PC-3 (cell line): ENCODE measurements at regions not wholly inside any gene's neighbourhood (a gene's known extent, or its start where the extent isn't known, plus 50 kb on each side); places are given as distances from the start of the nearest gene placed in this dataset.

ENCODE experiments used
- ATAC-seq: fragments of 200-7000 bp; cut with Tn5 transposase; 2 replicates; pipeline ENCODE4 v1.9.1; 2020; ENCODE audit warnings: mild to moderate bottlenecking, moderate library complexity
- BruUV-seq: library from RNA; stranded (reverse); fragments of 400-500 nt; replicated peaks from 2 replicates; lab custom pipeline; 2021; lab: Mats Ljungman, UMichigan
- CTCF ChIA-PET: fragments of 300-600 bp; sonication (Branson Sonifier 250); formaldehyde crosslinking; loops from one replicate; lab custom pipeline; 2022; ENCODE audit warnings: antibody characterized with exemption; lab: Charles Lee
- POLR2A ChIA-PET: fragments of 300-600 bp; sonication (Branson Sonifier 250); formaldehyde crosslinking; loops from one replicate; lab custom pipeline; 2022; ENCODE audit warnings: antibody characterized with exemption; ENCODE audit not compliant: unreplicated experiment; lab: Charles Lee
- DNase-seq: peaks from one replicate; pipeline ENCODE4 v3.0.0-alpha.2; 2015
- H2AFZ ChIP-seq: fragments of 300-600 bp; sonication (generic); 2 replicates; pipeline ENCODE4 v1.6.0; 2016; ENCODE audit warnings: antibody characterized with exemption, low read length
- H3F3A ChIP-seq: fragments of 300-600 bp; sonication (generic); one replicate; pipeline ENCODE4 v1.6.0; 2017; ENCODE audit warnings: antibody characterized with exemption, low read length, control low read depth, mild to moderate bottlenecking; ENCODE audit not compliant: unreplicated experiment
- H3K27ac ChIP-seq: fragments of 300-600 bp; sonication (generic); 2 replicates; pipeline ENCODE4 v1.5.1; 2016; ENCODE audit warnings: mild to moderate bottlenecking, low read length
- H3K27me3 ChIP-seq: fragments of 300-600 bp; sonication (generic); 2 replicates; pipeline ENCODE4 v1.6.1; 2016; ENCODE audit warnings: low read length, mixed read lengths
- H3K36me3 ChIP-seq: fragments of 300-600 bp; sonication (generic); 2 replicates; pipeline ENCODE4 v1.6.1; 2016; ENCODE audit warnings: low read depth, mixed run types, low read length, mixed read lengths
- H3K4me1 ChIP-seq: fragments of 300-600 bp; sonication (generic); 2 replicates; pipeline ENCODE4 v1.5.1; 2016; ENCODE audit warnings: low read length; ENCODE audit not compliant: insufficient read depth
- H3K4me2 ChIP-seq: fragments of 300-600 bp; sonication (generic); 2 replicates; pipeline ENCODE4 v1.6.0; 2016; ENCODE audit warnings: low read length
- H3K4me3 ChIP-seq: fragments of 300-600 bp; sonication (generic); 2 replicates; pipeline ENCODE4 v1.5.1; 2016; ENCODE audit warnings: mild to moderate bottlenecking, low read length, mixed read lengths
- H3K79me2 ChIP-seq: fragments of 300-600 bp; sonication (generic); 2 replicates; pipeline ENCODE4 v1.6.1; 2017; ENCODE audit warnings: low read length, mixed read lengths
- H3K9ac ChIP-seq: fragments of 300-600 bp; sonication (generic); 2 replicates; pipeline ENCODE4 v1.6.0; 2016; ENCODE audit warnings: mild to moderate bottlenecking, low read length
- H3K9me2 ChIP-seq: fragments of 300-600 bp; sonication (generic); replicated peaks from 2 replicates; pipeline ENCODE4 v1.6.1; 2016; ENCODE audit warnings: mixed run types, low read length, mixed read lengths
- H3K9me3 ChIP-seq: fragments of 300-600 bp; sonication (generic); 2 replicates; pipeline ENCODE4 v1.6.1; 2016; ENCODE audit warnings: low read length, mixed read lengths
- H4K20me1 ChIP-seq: fragments of 300-600 bp; sonication (generic); 2 replicates; pipeline ENCODE4 v1.6.1; 2016; ENCODE audit warnings: low read length, mixed read lengths
- CTCF ChIP-seq: fragments of 300-600 bp; sonication (generic); conservative IDR thresholded peaks from 2 replicates; pipeline ENCODE4 v1.5.1; 2017; ENCODE audit warnings: antibody characterized with exemption, low read depth, mild to moderate bottlenecking, low read length
- EZH2 ChIP-seq: fragments of 300-600 bp; sonication (generic); IDR thresholded peaks from one replicate; pipeline ENCODE4 v1.6.1; 2017; ENCODE audit warnings: antibody characterized with exemption, mild to moderate bottlenecking, low read length; ENCODE audit not compliant: unreplicated experiment
- EZH2phosphoT487 ChIP-seq: fragments of 300-600 bp; sonication (generic); IDR thresholded peaks from 2 replicates; pipeline ENCODE4 v1.6.1; 2018; ENCODE audit warnings: mild to moderate bottlenecking, antibody characterized with exemption, low read length, borderline replicate concordance
- intact Hi-C: fragments of 100-400 bp; cut with micrococcal nuclease; formaldehyde crosslinking; loops from 2 replicates; pipeline ENCODE4 v1.9.0; 2023

DNA sequence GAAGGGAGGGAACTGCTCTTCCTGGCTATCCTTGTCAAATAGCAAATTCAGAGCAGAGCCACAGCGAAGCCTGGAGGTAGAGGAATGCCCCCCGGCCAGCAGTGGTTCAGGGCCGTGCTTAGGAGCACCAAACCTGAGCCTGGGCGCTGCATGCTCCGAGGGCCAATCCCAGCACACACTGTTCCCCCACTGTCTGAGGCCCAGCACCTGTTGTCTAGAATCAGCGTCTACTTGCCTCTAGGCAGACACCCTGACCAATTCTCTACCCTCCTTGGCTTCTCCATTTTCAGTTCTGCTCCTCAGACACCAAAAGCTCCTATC is 177.6 kb upstream of the PKDCC start:
- no peak overlapping the region for H2AFZ ChIP-seq
- H3K4me2 ChIP-seq, result no peak overlapping the region
- no peaks in the 10 kb centered on the region for H3F3A ChIP-seq
- BruUV-seq, result no TSS peak
- ATAC-seq, result no peak; the same call in 1 of the 2 replicates
- H4K20me1 ChIP-seq, result no peaks in the 10 kb centered on the region
- no peaks in the 10 kb centered on the region for H3K36me3 ChIP-seq
- intact Hi-C loops, result no loop called here
- peaks cover 3% of the 10 kb centered on the region for H3K4me1 ChIP-seq
- H3K27me3 ChIP-seq, result no peaks in the 10 kb centered on the region
- no peak overlapping the region for H3K4me3 ChIP-seq
- no peak overlapping the region for H3K27ac ChIP-seq
- ChIA-PET POLR2A (no interaction called here), CTCF (interaction anchor here (0.5 to 1.3 kb wide), 5 partner anchors 16 to 351 kb away, joined by 3 to 12 read pairs (median 4); no protein-coding TSS in a partner anchor)
- no peak overlapping the region for H3K9ac ChIP-seq
- H3K9me2 ChIP-seq, result no peaks in the 10 kb centered on the region
- no peak for TF ChIP-seq EZH2phosphoT487
- no peak for TF ChIP-seq CTCF
- TF ChIP-seq EZH2, result no peak
- H3K79me2 ChIP-seq, result no peaks in the 10 kb centered on the region
- no peak for DNase-seq
- H3K9me3 ChIP-seq, result no peaks in the 10 kb centered on the region

DNA sequence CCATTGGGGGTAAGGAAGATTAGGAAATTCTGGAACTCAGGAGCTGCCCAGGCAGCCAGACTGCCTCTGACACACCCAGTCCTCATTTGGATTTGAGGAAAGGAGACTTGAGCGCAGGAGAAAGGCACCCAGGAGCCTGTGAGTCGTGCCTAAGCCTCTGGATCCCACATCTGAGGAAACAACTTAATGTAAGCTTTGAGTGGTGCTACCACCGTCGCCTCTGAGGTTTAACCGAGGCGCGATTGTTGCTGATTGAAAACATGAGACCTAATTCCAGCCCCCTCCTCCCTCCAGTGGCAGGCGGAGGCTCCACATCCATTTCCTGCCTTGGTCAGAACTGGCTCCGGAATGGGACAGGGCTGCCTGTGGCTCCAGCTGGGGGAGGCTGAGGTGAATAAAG is 176.7 kb upstream of the PKDCC start:
- no peaks in the 10 kb centered on the region for H3K27me3 ChIP-seq
- no peaks in the 10 kb centered on the region for H4K20me1 ChIP-seq
- H3K79me2 ChIP-seq, result no peaks in the 10 kb centered on the region
- ChIA-PET CTCF (no interaction called here), POLR2A (no interaction called here)
- intact Hi-C loops, result no loop called here
- no peaks in the 10 kb centered on the region for H3K9me2 ChIP-seq
- TF ChIP-seq EZH2 (no peak), CTCF (no peak), EZH2phosphoT487 (no peak)
- DNase-seq (no peak), ATAC-seq (no peak)
- no TSS peak for BruUV-seq
- H3K9ac ChIP-seq, result no peak overlapping the region
- no peaks in the 10 kb centered on the region for H3F3A ChIP-seq
- H3K4me1 ChIP-seq, result no peaks in the 10 kb centered on the region; the same call in 1 of the 2 replicates
- H3K4me3 ChIP-seq, result no peak overlapping the region
- no peaks in the 10 kb centered on the region for H3K36me3 ChIP-seq
- no peak overlapping the region for H2AFZ ChIP-seq
- H3K4me2 ChIP-seq, result no peak overlapping the region
- no peak overlapping the region for H3K27ac ChIP-seq
- H3K9me3 ChIP-seq, result no peaks in the 10 kb centered on the region

- no peak for DNase-seq
- H4K20me1 ChIP-seq, result no peaks in the 10 kb centered on the region
- H3K4me3 ChIP-seq, result no peak overlapping the region
- no peak overlapping the region for H2AFZ ChIP-seq
- POLR2A ChIA-PET, result no interaction called here
- intact Hi-C loops, result no loop called here
- CTCF ChIA-PET, result interaction anchor here (0.8 kb wide), 2 partner anchors 19 to 1056 kb away, joined by 3 to 6 read pairs; no protein-coding TSS in a partner anchor
- no peak overlapping the region for H3K9ac ChIP-seq
- no peaks in the 10 kb centered on the region for H3F3A ChIP-seq
- ATAC-seq, result no peak
- H3K4me2 ChIP-seq, result no peak overlapping the region
- H3K9me2 ChIP-seq, result no peaks in the 10 kb centered on the region
- no peak overlapping the region for H3K27ac ChIP-seq
- BruUV-seq, result no TSS peak
- H3K9me3 ChIP-seq, result no peaks in the 10 kb centered on the region
- H3K79me2 ChIP-seq, result no peaks in the 10 kb centered on the region
- H3K36me3 ChIP-seq, result no peaks in the 10 kb centered on the region
- H3K27me3 ChIP-seq, result no peaks in the 10 kb centered on the region
- no peak for TF ChIP-seq CTCF
- no peak for TF ChIP-seq EZH2
- TF ChIP-seq EZH2phosphoT487, result no peak
- H3K4me1 ChIP-seq, result no peaks in the 10 kb centered on the region
Observed at GRCh38 chr2:41872646-41873045, 175.2 kb upstream of the PKDCC start.
